GM12878 (cell line): ENCODE measurements at regions not wholly inside any gene's neighbourhood (a gene's known extent, or its start where the extent isn't known, plus 50 kb on each side); places are given as distances from the start of the nearest gene placed in this dataset.

Experiments
- ATAC-seq: fragments of 200-7000 bp; cut with Tn5 transposase; 3 replicates; pipeline ENCODE4 v1.9.1; 2020; ENCODE audit warnings: mild to moderate bottlenecking, moderate library complexity
- BruUV-seq: library from RNA; stranded (reverse); fragments of 400-500 nt; replicated peaks from 2 replicates; lab custom pipeline; 2021; lab: Mats Ljungman, UMichigan
- CTCF ChIA-PET: fragments of 300-600 bp; sonication (Branson Sonifier 250); formaldehyde crosslinking; extraction: SDS; loops from one replicate; lab custom pipeline; 2021; ENCODE audit warnings: inconsistent platforms; lab: Yijun Ruan, JAX
- POLR2A ChIA-PET: fragments of 350-600 bp; formaldehyde crosslinking; extraction: SDS; loops from one replicate; lab custom pipeline; 2021; ENCODE audit warnings: inconsistent platforms; lab: Charles Lee
- RAD21 ChIA-PET: fragments of 300-600 bp; sonication (Branson Sonifier 250); formaldehyde crosslinking; loops from one replicate; lab custom pipeline; 2023; ENCODE audit warnings: antibody characterized with exemption; ENCODE audit not compliant: unreplicated experiment; lab: Charles Lee
- SMC1A ChIA-PET: fragments of 300-600 bp; sonication (Branson Sonifier 250); formaldehyde crosslinking; loops from one replicate; lab custom pipeline; 2023; ENCODE audit not compliant: unreplicated experiment, uncharacterized antibody; lab: Charles Lee
- DNase-seq: peaks from one replicate; pipeline ENCODE4 v3.0.0-alpha.2; 2011; ENCODE audit warnings: low read depth, low spot score
- FAIRE-seq: peaks from 3 replicates; lab custom pipeline; 2011; peaks lifted over from hg19 to GRCh38; lab: Jason Lieb, UNC
- H2AFZ ChIP-seq: 2 replicates; pipeline ENCODE4 v1.6.0; 2011; ENCODE audit warnings: low read depth, low read length, control low read depth; ENCODE audit not compliant: control insufficient read depth
- H3K27ac ChIP-seq: 2 replicates; pipeline ENCODE4 v1.5.1; 2011; ENCODE audit warnings: control low read depth; ENCODE audit not compliant: control insufficient read depth, insufficient read depth
- H3K27me3 ChIP-seq, 2 experiments: replicated peaks in 1 of 2; 2 replicates each; pipeline versions ENCODE4 v1.6.0 to v1.6.1; 2011; ENCODE audit warnings: low read length in 1 of 2; ENCODE audit not compliant: control insufficient read depth in 2 of 2, insufficient read depth in 2 of 2
- H3K36me3 ChIP-seq, 2 experiments: 2 replicates each; pipeline ENCODE4 v1.5.1; 2011; ENCODE audit warnings: low read length in 1 of 2; ENCODE audit not compliant: control insufficient read depth in 2 of 2, insufficient read depth in 2 of 2
- H3K4me1 ChIP-seq: 2 replicates; pipeline ENCODE4 v1.6.1; 2011; ENCODE audit warnings: mild to moderate bottlenecking, low read length, moderate library complexity, mixed read lengths; ENCODE audit not compliant: control insufficient read depth, insufficient read depth
- H3K4me2 ChIP-seq: 2 replicates; pipeline ENCODE4 v1.6.0; 2011; ENCODE audit warnings: control low read depth; ENCODE audit not compliant: control insufficient read depth, insufficient read depth
- H3K4me3 ChIP-seq: fragments of 200-600 bp; sonication (generic); 2 replicates; pipeline ENCODE4 v1.5.1; 2016
- H3K79me2 ChIP-seq: 2 replicates; pipeline ENCODE4 v1.6.0; 2011; ENCODE audit warnings: low read length; ENCODE audit not compliant: control insufficient read depth, insufficient read depth
- H3K9ac ChIP-seq: 2 replicates; pipeline ENCODE4 v1.8.0; 2011; ENCODE audit warnings: low read length, control low read depth, mixed read lengths; ENCODE audit not compliant: control insufficient read depth, insufficient read depth
- H3K9me3 ChIP-seq: replicated peaks from 3 replicates; pipeline ENCODE4 v1.5.1; 2011; ENCODE audit warnings: mild to moderate bottlenecking, low read length; ENCODE audit not compliant: control insufficient read depth, insufficient read depth
- H4K20me1 ChIP-seq: 2 replicates; pipeline ENCODE4 v1.6.0; 2011; ENCODE audit not compliant: control insufficient read depth, insufficient read depth
- ASH2L ChIP-seq: fragments of 300-600, 200-600 bp; sonication (generic); IDR thresholded peaks from 2 replicates; pipeline ENCODE4 v1.6.1; 2017; ENCODE audit warnings: low read depth, mild to moderate bottlenecking, borderline replicate concordance
- CBX5 ChIP-seq: sonication (generic); IDR thresholded peaks from 2 replicates; pipeline ENCODE4 v1.6.1; 2016; ENCODE audit warnings: low read depth, moderate library complexity, mild to moderate bottlenecking, inconsistent platforms
- CREM ChIP-seq: IDR thresholded peaks from 2 replicates; pipeline ENCODE4 v1.6.1; 2014; ENCODE audit warnings: antibody characterized with exemption, low read depth
- ZBTB4 ChIP-seq: fragments of 450-650 bp; formaldehyde crosslinking; IDR thresholded peaks from 2 replicates; pipeline ENCODE4 v1.4.0; 2022; ENCODE audit warnings: mild to moderate bottlenecking, moderate library complexity
- WGBS: methylation state at CpG from one replicate; pipeline ENCODE4 v1.1.6; 2016; ENCODE audit warnings: low lambda C conversion rate; ENCODE audit not compliant: insufficient replicate concordance, insufficient coverage; ENCODE audit errors: missing lambda C conversion rate; 5-methylcytosine and 5-hydroxymethylcytosine counted together
- in situ Hi-C: fragments of 300-500 bp; cut with MboI; formaldehyde crosslinking; loops from 9 replicates; pipeline ENCODE4 v1.14.3; 2018; ENCODE audit warnings: mixed read lengths
- intact Hi-C: fragments of 100-400 bp; cut with micrococcal nuclease; formaldehyde crosslinking; loops from one replicate; pipeline ENCODE4 v1.14.2; 2022; ENCODE audit not compliant: unreplicated experiment

GRCh38 chr15:96487245-96487644, 156.7 kb downstream of the NR2F2 start:
- POLR2A ChIA-PET, result no interaction called here
- Histone ChIP-seq H3K27ac (no peak overlapping the region), H4K20me1 (no peaks in the 10 kb centered on the region), H3K36me3 (no peaks in the 10 kb centered on the region), H3K79me2 (no peaks in the 10 kb centered on the region), H3K9me3 (no peaks in the 10 kb centered on the region), H3K27me3 (no peaks in the 10 kb centered on the region; a peak in 1 of 4 replicates), H3K9ac (no peak overlapping the region), H3K4me2 (no peak overlapping the region), H3K4me1 (no peaks in the 10 kb centered on the region), H3K4me3 (no peak overlapping the region), H2AFZ (no peak overlapping the region)
- intact Hi-C loops (no loop called here), in situ Hi-C loops (no loop called here)
- no peak for FAIRE-seq
- CTCF ChIA-PET, result no interaction called here
- BruUV-seq, result no TSS peak
- ATAC-seq, result no peak
- SMC1A ChIA-PET, result interaction anchor here (1.3 kb wide), 1 partner anchor 13 kb away, joined by 3 read pairs; no protein-coding TSS in a partner anchor
- 34% methylated on average over 3 of the region's 3 CpGs for WGBS
- RAD21 ChIA-PET, result no interaction called here
- no peak for TF ChIP-seq ZBTB4 (CRISPR knock-in tag)
- no peak for TF ChIP-seq CBX5
- no peak for TF ChIP-seq ASH2L
- TF ChIP-seq CREM, result no peak
- DNase-seq, result no peak
